Activated naive CD4-positive, alpha-beta T cell treated with anti-CD3 and anti-CD28 coated beads for 36 hours (primary cell): ENCODE measurements at regions not wholly inside any gene's neighbourhood (a gene's known extent, or its start where the extent isn't known, plus 50 kb on each side); places are given as distances from the start of the nearest gene placed in this dataset.

Source experiments
- CTCF ChIA-PET: fragments of 350-600 bp; sonication (Branson Sonifier 250); formaldehyde crosslinking; loops from one replicate; lab custom pipeline; 2021; ENCODE audit warnings: antibody characterized with exemption; lab: Charles Lee
- DNase-seq: peaks from one replicate; pipeline ENCODE4 v3.0.0-alpha.2; 2020
- H3K27ac Mint-ChIP-seq: one replicate; pipeline ENCODE4 v1.8.0; 2021; ENCODE audit warnings: mild to moderate bottlenecking, mixed read lengths
- H3K27me3 Mint-ChIP-seq: one replicate; pipeline ENCODE4 v1.8.0; 2021; ENCODE audit warnings: low read depth, mixed read lengths
- H3K36me3 Mint-ChIP-seq: one replicate; pipeline ENCODE4 v1.8.0; 2021; ENCODE audit warnings: low read depth, mixed read lengths
- H3K4me1 Mint-ChIP-seq: one replicate; pipeline ENCODE4 v1.8.0; 2021; ENCODE audit warnings: low read depth, mixed read lengths
- H3K4me3 Mint-ChIP-seq: one replicate; pipeline ENCODE4 v1.8.0; 2021; ENCODE audit warnings: mild to moderate bottlenecking, moderate library complexity, mixed read lengths
- H3K9me3 Mint-ChIP-seq: one replicate; pipeline ENCODE4 v1.8.0; 2021; ENCODE audit warnings: mixed read lengths
- intact Hi-C: fragments of 100-400 bp; cut with micrococcal nuclease; formaldehyde crosslinking; loops from one replicate; pipeline ENCODE4 v1.15.1; 2023

DNA sequence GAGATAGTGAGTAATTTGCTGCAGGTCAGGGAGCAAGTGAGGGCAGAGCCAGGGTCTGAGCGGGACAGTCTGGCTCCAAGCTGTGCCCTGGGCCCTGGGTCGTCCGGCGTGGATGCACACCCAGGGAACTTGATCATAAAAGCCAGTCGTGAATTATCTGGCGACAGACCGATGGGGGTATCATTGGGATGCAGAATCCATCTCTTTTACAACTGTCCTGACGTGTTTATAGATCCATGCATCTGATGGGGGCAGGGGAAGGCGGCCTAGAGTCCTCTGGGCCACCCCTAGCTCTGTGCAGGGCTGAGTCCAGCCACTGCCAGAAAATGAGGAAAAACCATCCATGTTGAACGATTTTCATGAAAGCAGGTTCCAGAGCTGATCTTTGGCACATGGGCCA is 332.8 kb downstream of the C16orf95 start:
- intact Hi-C loops, result no loop called here
- Mint-ChIP-seq H3K27me3 (no peaks in the 10 kb centered on the region), H3K36me3 (no peaks in the 10 kb centered on the region), H3K9me3 (no peaks in the 10 kb centered on the region), H3K4me3 (no peak overlapping the region), H3K27ac (no peak overlapping the region), H3K4me1 (no peaks in the 10 kb centered on the region)
- CTCF ChIA-PET, result no interaction called here
- DNase-seq, result no peak

DNA sequence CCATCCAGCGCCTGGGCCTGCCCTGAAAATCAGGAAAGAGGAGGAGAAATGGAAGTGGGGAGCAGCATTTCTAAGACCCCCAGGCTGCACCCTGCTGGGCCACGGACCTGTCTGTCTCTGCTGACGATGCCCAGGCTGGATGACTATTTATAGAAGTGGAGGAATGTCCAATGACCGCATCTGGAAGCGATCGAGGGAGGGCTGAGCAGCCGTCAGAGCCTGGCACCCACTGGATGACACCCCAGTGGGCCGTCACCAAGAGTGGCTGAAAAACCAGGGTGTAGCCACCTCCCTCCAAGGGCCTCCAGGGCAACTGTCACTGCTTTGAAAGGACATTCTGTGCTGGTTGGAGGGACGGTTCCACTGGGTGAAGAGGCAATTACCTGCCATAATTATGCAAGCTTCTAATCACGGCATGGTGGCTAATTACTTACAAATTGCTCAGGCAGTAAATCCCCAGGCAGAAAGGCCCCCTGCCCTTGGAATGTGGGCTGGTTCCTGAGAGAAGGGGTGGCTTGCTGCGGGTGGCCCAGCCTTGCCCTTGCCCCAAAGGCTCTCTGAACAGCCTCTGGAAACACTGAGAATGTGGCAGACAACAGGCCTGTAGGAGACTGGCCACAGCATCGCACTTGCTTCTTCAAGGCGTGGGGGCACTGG is 332.1 kb downstream of the C16orf95 start:
- DNase-seq, result no peak
- no peaks in the 10 kb centered on the region for H3K27me3 Mint-ChIP-seq
- no peaks in the 10 kb centered on the region for H3K36me3 Mint-ChIP-seq
- H3K4me3 Mint-ChIP-seq, result no peak overlapping the region
- no peaks in the 10 kb centered on the region for H3K4me1 Mint-ChIP-seq
- intact Hi-C loops, result no loop called here
- no peak overlapping the region for H3K27ac Mint-ChIP-seq
- CTCF ChIA-PET, result no interaction called here
- no peaks in the 10 kb centered on the region for H3K9me3 Mint-ChIP-seq

DNA sequence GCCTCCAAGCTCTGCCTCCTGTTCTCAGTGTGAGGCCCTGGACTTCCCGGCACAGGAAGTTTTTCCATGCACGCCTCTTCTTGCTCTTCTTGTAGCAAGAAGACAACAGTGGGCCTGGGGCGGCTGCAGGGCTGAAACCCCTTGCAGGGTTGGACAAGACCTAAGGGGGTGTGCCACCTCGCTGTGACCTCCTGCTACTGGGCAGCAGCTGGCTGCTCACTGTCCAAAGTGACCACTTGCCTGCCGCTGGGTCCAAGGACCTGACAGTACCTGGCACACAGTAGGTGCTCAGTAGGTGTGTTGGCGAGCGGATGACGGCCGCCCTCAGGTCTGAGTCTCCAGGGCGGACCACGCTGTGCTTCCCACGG is 331.6 kb downstream of the C16orf95 start:
- intact Hi-C loops, result no loop called here
- Mint-ChIP-seq H3K36me3 (no peaks in the 10 kb centered on the region), H3K27ac (no peak overlapping the region), H3K4me3 (no peak overlapping the region), H3K4me1 (peaks cover 3% of the 10 kb centered on the region), H3K27me3 (peaks cover 4% of the 10 kb centered on the region), H3K9me3 (no peaks in the 10 kb centered on the region)
- no peak for DNase-seq
- CTCF ChIA-PET, result no interaction called here

DNA sequence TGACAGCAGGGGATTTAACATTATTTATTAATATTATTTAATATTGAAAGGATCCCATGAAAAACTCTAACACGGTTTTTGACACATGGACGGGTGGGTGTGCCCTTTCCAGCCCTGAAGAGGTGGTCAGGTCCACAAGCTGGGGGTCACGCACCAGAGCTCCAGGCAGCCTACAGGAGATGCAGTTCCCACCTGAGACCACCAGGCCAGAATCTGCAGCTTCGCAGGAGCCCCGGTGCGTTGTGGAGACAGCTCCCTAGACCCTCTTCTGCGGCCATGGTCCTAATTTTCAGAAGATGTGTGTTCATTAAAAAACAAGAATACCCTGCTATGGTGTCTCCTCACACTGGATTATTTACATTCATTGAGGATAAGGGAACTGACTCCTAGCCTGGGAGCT is 331.1 kb downstream of the C16orf95 start:
- H3K9me3 Mint-ChIP-seq, result no peaks in the 10 kb centered on the region
- intact Hi-C loops, result no loop called here
- H3K4me1 Mint-ChIP-seq, result peaks cover 3% of the 10 kb centered on the region
- no peak overlapping the region for H3K4me3 Mint-ChIP-seq
- DNase-seq, result no peak
- H3K27me3 Mint-ChIP-seq, result peaks cover 6% of the 10 kb centered on the region
- no peak overlapping the region for H3K27ac Mint-ChIP-seq
- CTCF ChIA-PET, result no interaction called here
- H3K36me3 Mint-ChIP-seq, result no peaks in the 10 kb centered on the region

DNA sequence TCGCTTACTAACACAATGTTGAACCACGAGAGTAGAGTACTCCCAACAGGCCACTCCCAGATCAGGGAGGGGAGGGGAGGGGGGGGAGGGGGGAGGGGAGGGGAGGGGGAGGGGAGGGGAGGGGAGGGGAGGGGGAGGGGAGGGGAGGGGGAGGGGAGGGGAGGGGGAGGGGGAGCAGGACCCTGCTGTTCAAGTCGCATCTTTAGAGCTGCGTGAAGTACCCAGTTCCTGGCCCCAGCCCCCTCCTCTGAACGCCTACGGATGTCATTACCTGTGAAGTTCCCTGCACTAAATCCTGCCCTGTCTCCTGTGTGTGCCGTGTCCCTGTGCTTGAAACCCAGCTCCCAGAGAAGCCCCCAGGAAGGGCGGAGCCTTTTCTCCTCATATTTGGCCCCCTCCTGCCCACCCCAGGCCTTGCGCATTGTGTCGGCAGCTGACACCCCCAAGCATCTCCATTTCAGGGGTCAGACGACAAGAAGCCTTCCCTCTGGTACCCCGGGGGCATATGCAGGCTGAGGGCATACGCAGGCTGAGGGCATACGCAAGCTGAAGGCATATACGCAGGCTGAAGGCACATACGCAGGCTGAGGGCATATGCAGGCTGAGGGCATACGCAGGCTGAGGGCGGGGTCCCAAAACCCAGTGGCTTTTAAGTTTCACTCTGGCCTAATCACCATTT is 330.2 kb downstream of the C16orf95 start:
- no peaks in the 10 kb centered on the region for H3K9me3 Mint-ChIP-seq
- CTCF ChIA-PET, result no interaction called here
- H3K4me1 Mint-ChIP-seq, result peaks cover 3% of the 10 kb centered on the region
- intact Hi-C loops, result no loop called here
- H3K27ac Mint-ChIP-seq, result no peak overlapping the region
- DNase-seq, result no peak
- no peak overlapping the region for H3K4me3 Mint-ChIP-seq
- no peaks in the 10 kb centered on the region for H3K36me3 Mint-ChIP-seq
- H3K27me3 Mint-ChIP-seq, result peaks cover 8% of the 10 kb centered on the region

DNA sequence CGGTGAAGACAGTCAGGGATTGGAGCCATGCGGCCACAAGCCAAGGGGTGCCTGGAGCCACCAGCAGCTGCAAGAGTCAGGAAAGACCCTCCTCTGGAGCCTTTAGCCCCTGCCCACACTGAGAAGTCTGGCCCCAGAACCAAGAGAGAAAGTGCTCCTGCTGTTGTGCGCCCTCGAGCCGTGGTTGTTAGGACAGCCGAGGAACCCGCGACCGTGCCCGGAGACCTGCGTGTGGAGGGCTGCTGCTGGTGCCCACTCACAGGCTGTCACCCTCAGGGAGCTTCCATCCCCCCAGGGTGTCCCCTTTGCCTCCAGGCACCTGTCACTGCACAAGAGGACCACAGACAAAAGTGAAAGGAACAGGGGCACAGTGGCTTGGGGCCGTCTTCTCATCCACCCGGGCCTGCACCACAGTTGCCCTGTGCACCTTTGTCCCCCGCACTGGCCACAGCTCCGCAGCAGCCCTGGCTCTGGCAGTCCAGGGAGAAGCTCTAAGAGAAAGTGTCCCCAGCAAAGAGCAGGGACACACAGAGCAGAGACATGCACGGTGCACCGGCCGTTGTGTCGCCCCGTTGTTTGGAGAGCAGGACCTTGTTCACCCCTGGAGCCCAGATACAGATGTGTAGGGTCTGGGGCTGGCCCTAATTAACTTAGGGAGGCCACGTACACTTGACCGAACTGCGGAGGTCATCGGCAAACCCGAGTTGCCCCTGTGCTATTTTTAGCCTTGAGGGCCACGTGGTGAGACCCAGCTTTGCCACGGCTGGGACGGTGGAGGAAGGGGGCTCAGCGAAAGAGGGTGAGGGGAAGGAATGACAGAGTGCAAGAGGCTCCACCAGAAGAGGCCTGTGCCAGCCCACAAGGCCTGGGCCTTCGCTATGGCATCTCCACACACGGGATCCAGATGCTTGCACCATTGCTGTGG is 329.2 kb downstream of the C16orf95 start:
- H3K36me3 Mint-ChIP-seq, result no peaks in the 10 kb centered on the region
- peaks cover 8% of the 10 kb centered on the region for H3K27me3 Mint-ChIP-seq
- H3K4me3 Mint-ChIP-seq, result no peak overlapping the region
- no peak overlapping the region for H3K27ac Mint-ChIP-seq
- CTCF ChIA-PET, result no interaction called here
- no peaks in the 10 kb centered on the region for H3K9me3 Mint-ChIP-seq
- no peak for DNase-seq
- intact Hi-C loops, result no loop called here
- H3K4me1 Mint-ChIP-seq, result peaks cover 3% of the 10 kb centered on the region

DNA sequence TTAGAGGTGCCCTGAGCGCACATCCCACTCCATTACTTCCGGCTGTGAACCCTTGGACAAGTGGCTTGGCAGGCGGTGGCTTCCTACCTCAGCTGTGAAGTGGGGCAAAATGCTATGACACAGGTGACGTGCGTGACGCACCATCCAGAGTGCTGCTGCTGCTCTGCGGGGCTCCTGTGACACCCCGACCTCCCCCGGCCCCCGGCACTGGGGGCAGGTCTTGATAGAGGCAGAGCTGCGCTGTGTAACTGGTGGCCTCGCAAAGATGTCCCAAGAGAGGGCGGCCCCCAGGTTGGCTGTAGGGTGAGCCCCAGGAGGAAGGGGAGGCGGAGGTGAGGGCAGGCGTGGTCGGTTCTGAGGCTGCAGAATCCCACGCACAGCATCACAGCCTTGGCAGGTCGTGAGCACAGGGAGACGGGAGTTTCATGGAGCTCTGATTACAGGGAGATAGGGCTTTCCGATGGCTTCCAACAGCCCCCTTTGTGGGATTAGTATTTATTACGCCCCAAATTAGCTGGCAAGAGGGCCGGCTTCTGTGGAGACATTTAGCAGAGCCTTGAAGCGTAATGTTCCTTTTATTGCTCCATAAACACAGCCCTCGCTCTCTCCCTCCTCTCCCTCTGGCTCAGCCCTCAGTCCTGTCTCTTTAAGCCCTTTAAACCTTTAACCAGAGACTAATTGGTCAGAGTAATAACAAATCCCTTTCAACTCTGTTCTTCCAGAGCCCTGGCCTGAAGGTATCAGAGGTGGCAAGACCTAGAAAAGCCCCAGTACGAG is 328.1 kb downstream of the C16orf95 start:
- peaks cover 13% of the 10 kb centered on the region for H3K27me3 Mint-ChIP-seq
- DNase-seq, result no peak
- CTCF ChIA-PET, result no interaction called here
- intact Hi-C loops, result no loop called here
- H3K9me3 Mint-ChIP-seq, result no peaks in the 10 kb centered on the region
- H3K27ac Mint-ChIP-seq, result no peak overlapping the region
- peaks cover 3% of the 10 kb centered on the region for H3K4me1 Mint-ChIP-seq
- no peak overlapping the region for H3K4me3 Mint-ChIP-seq
- no peaks in the 10 kb centered on the region for H3K36me3 Mint-ChIP-seq

DNA sequence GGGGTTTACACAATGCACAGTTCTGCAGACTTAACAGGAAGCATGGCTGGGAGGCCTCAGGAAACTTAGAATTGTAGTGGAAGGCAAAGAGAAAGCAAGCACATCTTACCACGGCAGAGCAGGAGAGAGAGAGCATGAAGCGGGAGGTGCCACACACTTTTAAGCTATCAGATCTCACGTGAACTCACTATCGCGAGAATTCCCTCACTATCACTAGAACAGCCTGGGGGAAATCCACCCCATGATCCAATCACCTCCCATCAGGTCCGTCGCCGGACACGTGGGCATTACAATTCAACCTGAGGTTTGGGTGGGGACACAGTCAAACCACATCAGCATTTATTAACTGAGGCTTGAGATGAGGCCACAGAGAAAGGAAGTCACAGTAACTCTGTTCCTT is 326.7 kb downstream of the C16orf95 start:
- no peak overlapping the region for H3K27ac Mint-ChIP-seq
- no peak overlapping the region for H3K4me3 Mint-ChIP-seq
- H3K9me3 Mint-ChIP-seq, result no peaks in the 10 kb centered on the region
- peaks cover 14% of the 10 kb centered on the region for H3K27me3 Mint-ChIP-seq
- H3K36me3 Mint-ChIP-seq, result no peaks in the 10 kb centered on the region
- peaks cover 3% of the 10 kb centered on the region for H3K4me1 Mint-ChIP-seq
- intact Hi-C loops, result no loop called here
- CTCF ChIA-PET, result no interaction called here
- no peak for DNase-seq

DNA sequence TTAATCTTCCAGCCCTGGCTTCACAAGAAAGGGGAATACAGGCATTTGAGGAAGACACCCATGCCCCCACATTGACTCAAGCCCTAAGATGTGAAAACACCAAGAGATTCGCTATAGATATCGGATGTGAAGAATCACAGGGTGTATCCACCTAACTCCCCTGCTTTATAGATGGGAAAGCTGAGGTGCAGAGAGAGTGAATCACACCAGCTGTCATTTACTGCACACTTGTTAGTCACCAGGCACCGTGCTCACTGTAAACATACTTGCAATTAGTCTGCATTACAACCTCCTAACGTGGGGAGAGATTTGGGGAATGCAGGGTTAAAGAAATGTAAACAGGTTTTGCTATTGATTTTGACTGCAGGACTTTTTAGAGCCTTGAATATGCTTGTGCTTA is 325.5 kb downstream of the C16orf95 start:
- intact Hi-C loops, result no loop called here
- Mint-ChIP-seq H3K4me1 (peaks cover 3% of the 10 kb centered on the region), H3K27ac (no peak overlapping the region), H3K9me3 (no peaks in the 10 kb centered on the region), H3K27me3 (peaks cover 14% of the 10 kb centered on the region), H3K36me3 (no peaks in the 10 kb centered on the region), H3K4me3 (no peak overlapping the region)
- CTCF ChIA-PET, result no interaction called here
- no peak for DNase-seq

DNA sequence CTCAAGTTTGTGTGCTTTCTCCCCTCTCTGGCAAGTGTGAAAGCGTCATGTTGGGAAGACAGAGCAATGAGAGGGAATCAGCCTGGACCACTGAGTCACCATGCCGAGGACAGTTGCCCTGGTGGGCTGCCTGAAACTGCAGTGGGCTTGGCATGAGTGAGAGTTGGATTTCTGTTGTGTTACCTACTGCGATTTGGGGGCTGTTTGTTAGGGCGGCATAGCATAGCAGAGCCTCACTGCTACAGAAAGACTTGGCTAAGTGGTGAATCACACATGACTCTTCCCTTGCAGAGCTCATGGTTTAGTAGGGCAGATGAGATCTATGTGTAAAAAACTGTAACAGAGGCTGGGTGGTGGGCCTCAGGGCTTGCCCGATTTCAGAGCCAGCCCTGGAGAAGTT is 324.6 kb downstream of the C16orf95 start:
- H3K9me3 Mint-ChIP-seq, result no peaks in the 10 kb centered on the region
- H3K4me1 Mint-ChIP-seq, result peaks cover 3% of the 10 kb centered on the region
- CTCF ChIA-PET, result interaction anchor here (1.0 kb wide), 1 partner anchor 14 kb away, joined by 4 read pairs; no protein-coding TSS in a partner anchor
- H3K27me3 Mint-ChIP-seq, result peaks cover 14% of the 10 kb centered on the region
- no peak for DNase-seq
- no peaks in the 10 kb centered on the region for H3K36me3 Mint-ChIP-seq
- intact Hi-C loops, result no loop called here
- H3K4me3 Mint-ChIP-seq, result no peak overlapping the region
- no peak overlapping the region for H3K27ac Mint-ChIP-seq

DNA sequence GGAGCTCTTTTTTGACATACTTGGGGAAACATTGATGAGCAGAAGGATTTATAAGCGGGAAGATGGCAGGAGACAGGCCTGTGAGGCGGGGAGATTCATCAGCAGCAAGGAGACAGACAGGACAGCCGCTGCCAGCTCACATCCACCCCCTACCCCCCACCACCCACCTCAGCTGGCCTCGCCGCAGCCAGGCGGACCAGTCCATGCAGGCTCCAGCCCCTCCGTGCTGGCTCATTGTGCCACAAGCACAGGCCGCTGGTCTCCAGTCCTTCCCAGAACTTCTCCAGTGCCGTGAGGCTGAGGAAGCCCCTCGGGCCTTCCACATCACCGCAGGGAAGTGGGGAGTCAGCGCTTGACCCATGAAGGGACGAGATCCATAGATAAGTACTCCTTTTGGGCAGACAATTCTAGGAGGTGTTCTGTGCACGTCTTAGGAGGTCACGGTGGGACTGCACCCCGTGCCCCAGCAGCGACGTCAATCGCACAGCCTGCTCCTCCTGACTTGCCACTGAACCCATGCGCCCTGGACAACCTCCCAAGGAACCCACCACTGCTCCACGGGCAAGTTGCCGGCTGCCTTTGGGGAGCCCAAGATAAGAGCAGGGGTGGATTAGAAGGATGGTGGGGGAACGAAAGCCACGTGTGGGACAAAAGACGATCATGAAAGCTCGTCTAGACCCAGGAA is 323.6 kb downstream of the C16orf95 start:
- intact Hi-C loops, result no loop called here
- Mint-ChIP-seq H3K36me3 (no peaks in the 10 kb centered on the region), H3K27me3 (peaks cover 16% of the 10 kb centered on the region), H3K27ac (no peak overlapping the region), H3K4me3 (no peak overlapping the region), H3K9me3 (no peaks in the 10 kb centered on the region), H3K4me1 (peaks cover 3% of the 10 kb centered on the region)
- no peak for DNase-seq
- CTCF ChIA-PET, result interaction anchor here (1.3 kb wide), 1 partner anchor 69 kb away, joined by 4 read pairs; no protein-coding TSS in a partner anchor
